ENCODE measurements at regions not wholly inside any gene's neighbourhood (a gene's known extent, or its start where the extent isn't known, plus 50 kb on each side); places are given as distances from the start of the nearest gene placed in this dataset.

GRCh38 chr21:28458446-28458845, 534.2 kb downstream of the LTN1 start:
- intact Hi-C loops (cut with micrococcal nuclease): no loop called here
- POLR2A ChIA-PET: no interaction called here
- no peak for TF ChIP-seq CTCF (IDR thresholded peaks at IDR 0.05; ENCODE audit: unreplicated experiment)
- H3K27me3 Mint-ChIP-seq (ENCODE audit: insufficient read depth, unreplicated experiment): no peaks in the 10 kb centered on the region
- no peaks in the 10 kb centered on the region for H3K4me1 Mint-ChIP-seq (ENCODE audit: insufficient read depth, unreplicated experiment)
- no peaks in the 10 kb centered on the region for H3K36me3 Mint-ChIP-seq (ENCODE audit: insufficient read depth, unreplicated experiment)
- H3K27ac Mint-ChIP-seq (ENCODE audit: low read depth, unreplicated experiment): no peak overlapping the region
- H3K4me3 Mint-ChIP-seq (ENCODE audit: unreplicated experiment): no peak overlapping the region
- CTCF ChIA-PET: no interaction called here
- peaks cover 9% of the 10 kb centered on the region for H3K9me3 Mint-ChIP-seq (ENCODE audit: unreplicated experiment)
- no peak for DNase-seq (ENCODE audit: unreplicated experiment)
- BruUV-seq (replicated peaks): no TSS peak

GRCh38 chr21:28455253-28455600, 537.5 kb downstream of the LTN1 start:
- peaks cover under 1% of the 10 kb centered on the region for H3K9me3 Mint-ChIP-seq (ENCODE audit: unreplicated experiment)

GRCh38 chr21:28454564-28455252, 538.0 kb downstream of the LTN1 start:
- H3K4me3 Mint-ChIP-seq (ENCODE audit: unreplicated experiment): no peak overlapping the region
- no peaks in the 10 kb centered on the region for H3K9me3 Mint-ChIP-seq (ENCODE audit: unreplicated experiment)
- BruUV-seq (replicated peaks): no TSS peak
- no peaks in the 10 kb centered on the region for H3K4me1 Mint-ChIP-seq (ENCODE audit: insufficient read depth, unreplicated experiment)
- intact Hi-C loops (cut with micrococcal nuclease): no loop called here
- H3K36me3 Mint-ChIP-seq (ENCODE audit: insufficient read depth, unreplicated experiment): no peaks in the 10 kb centered on the region
- ChIA-PET POLR2A (no interaction called here), CTCF (no interaction called here)
- H3K27ac Mint-ChIP-seq (ENCODE audit: low read depth, unreplicated experiment): no peak overlapping the region
- no peaks in the 10 kb centered on the region for H3K27me3 Mint-ChIP-seq (ENCODE audit: insufficient read depth, unreplicated experiment)
- DNase-seq (ENCODE audit: unreplicated experiment): no peak
- TF ChIP-seq CTCF (IDR thresholded peaks at IDR 0.05; ENCODE audit: unreplicated experiment): no peak

More at GRCh38 chr21:28455253-28455600, 537.5 kb downstream of the LTN1 start:
- BruUV-seq (replicated peaks): no TSS peak
- Mint-ChIP-seq H3K27ac (ENCODE audit: low read depth, unreplicated experiment) (no peak overlapping the region), H3K4me3 (ENCODE audit: unreplicated experiment) (no peak overlapping the region), H3K4me1 (ENCODE audit: insufficient read depth, unreplicated experiment) (no peaks in the 10 kb centered on the region), H3K27me3 (ENCODE audit: insufficient read depth, unreplicated experiment) (no peaks in the 10 kb centered on the region), H3K36me3 (ENCODE audit: insufficient read depth, unreplicated experiment) (no peaks in the 10 kb centered on the region)
- CTCF ChIA-PET: no interaction called here
- POLR2A ChIA-PET: no interaction called here
- TF ChIP-seq CTCF (IDR thresholded peaks at IDR 0.05; ENCODE audit: unreplicated experiment): no peak
- intact Hi-C loops (cut with micrococcal nuclease): no loop called here
- no peak for DNase-seq (ENCODE audit: unreplicated experiment)

GRCh38 chr21:28447462-28447861, 545.2 kb downstream of the LTN1 start:
- no peak for TF ChIP-seq CTCF (IDR thresholded peaks at IDR 0.05; ENCODE audit: unreplicated experiment)
- Mint-ChIP-seq H3K4me3 (ENCODE audit: unreplicated experiment) (no peak overlapping the region), H3K27ac (ENCODE audit: low read depth, unreplicated experiment) (no peak overlapping the region), H3K27me3 (ENCODE audit: insufficient read depth, unreplicated experiment) (no peaks in the 10 kb centered on the region), H3K9me3 (ENCODE audit: unreplicated experiment) (peaks cover 13% of the 10 kb centered on the region), H3K36me3 (ENCODE audit: insufficient read depth, unreplicated experiment) (no peaks in the 10 kb centered on the region), H3K4me1 (ENCODE audit: insufficient read depth, unreplicated experiment) (peaks cover 13% of the 10 kb centered on the region)
- CTCF ChIA-PET: interaction anchor here (0.6 to 1.0 kb wide), 4 partner anchors 21 to 574 kb away, joined by 3 to 5 read pairs (median 3); no protein-coding TSS in a partner anchor
- POLR2A ChIA-PET: interaction anchor here (1.4 kb wide), 1 partner anchor 10 kb away, joined by 3 read pairs; no protein-coding TSS in a partner anchor
- intact Hi-C loops (cut with micrococcal nuclease): no loop called here
- DNase-seq (ENCODE audit: unreplicated experiment): no peak
- BruUV-seq (replicated peaks): no TSS peak

All from MCF 10A (cell line).